ENCODE measurements at regions not wholly inside any gene's neighbourhood (a gene's known extent, or its start where the extent isn't known, plus 50 kb on each side); places are given as distances from the start of the nearest gene placed in this dataset.

DNA sequence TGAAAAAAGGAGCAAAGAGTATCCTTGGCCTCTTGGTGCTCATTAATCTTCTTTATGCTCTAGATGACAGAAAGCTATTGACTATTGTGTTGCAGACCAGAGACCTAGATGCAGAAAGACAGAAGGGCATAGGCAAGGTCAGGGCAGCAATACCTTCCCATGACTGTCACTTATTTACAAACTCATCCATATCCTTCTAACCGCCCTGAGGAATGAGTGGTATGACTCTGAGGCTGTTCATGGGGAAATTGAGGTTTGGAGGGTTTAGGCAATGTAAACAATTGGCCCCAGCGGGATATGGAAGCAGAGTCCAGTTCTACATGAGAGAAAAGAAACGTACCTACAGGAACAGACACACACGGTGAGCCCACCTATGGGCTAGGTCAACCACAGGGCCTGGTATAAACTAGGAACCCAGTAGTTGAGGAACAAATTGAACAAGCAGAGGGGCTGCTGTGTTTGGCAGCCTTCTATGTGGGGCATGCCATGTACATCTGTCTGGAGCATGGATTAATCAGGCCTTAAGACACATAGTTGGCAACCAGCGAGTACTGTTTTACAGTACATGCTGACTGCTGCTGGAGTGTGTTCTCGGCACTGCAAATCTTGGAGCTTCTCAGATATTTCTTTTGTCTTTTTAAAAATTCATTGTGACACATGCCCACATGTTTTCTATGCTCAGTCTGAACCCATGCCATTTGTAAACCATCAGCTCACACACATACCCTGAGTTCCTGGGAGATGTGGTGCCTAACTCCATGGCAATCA, 159.7 kb upstream of the NTF3 start:
- WGBS: 87% methylated on average over 6 of the region's 6 CpGs
- Histone ChIP-seq H3K9ac (ENCODE audit: low read depth in 1 of 2, low read length in 2 of 2) (no peak overlapping the region), H3K27ac (ENCODE audit: low read depth in 1 of 2, low read length in 2 of 2) (no peak overlapping the region), H3K36me3 (ENCODE audit: control insufficient read depth in 4 of 4, insufficient read depth in 3 of 4, low read depth in 1 of 4, low read length in 3 of 4) (no peaks in the 10 kb centered on the region), H3K27me3 (ENCODE audit: control insufficient read depth in 4 of 4, insufficient read depth in 4 of 4, low read length in 3 of 4) (peaks cover 0 to 5% (median 0%) of the 10 kb centered on the region in 4 donors), H3K9me3 (ENCODE audit: control insufficient read depth in 4 of 4, low read length in 3 of 4) (no peaks in the 10 kb centered on the region), H3K4me1 (ENCODE audit: control insufficient read depth in 4 of 4, insufficient read depth in 4 of 4, low read length in 3 of 4) (no peaks in the 10 kb centered on the region), H3K4me3 (ENCODE audit: low read depth in 1 of 3, low read length in 3 of 3) (no peak overlapping the region)
- TF ChIP-seq TAF1 (conservative IDR thresholded peaks at IDR 0.05): no peak
- TF ChIP-seq, protein P1, sequence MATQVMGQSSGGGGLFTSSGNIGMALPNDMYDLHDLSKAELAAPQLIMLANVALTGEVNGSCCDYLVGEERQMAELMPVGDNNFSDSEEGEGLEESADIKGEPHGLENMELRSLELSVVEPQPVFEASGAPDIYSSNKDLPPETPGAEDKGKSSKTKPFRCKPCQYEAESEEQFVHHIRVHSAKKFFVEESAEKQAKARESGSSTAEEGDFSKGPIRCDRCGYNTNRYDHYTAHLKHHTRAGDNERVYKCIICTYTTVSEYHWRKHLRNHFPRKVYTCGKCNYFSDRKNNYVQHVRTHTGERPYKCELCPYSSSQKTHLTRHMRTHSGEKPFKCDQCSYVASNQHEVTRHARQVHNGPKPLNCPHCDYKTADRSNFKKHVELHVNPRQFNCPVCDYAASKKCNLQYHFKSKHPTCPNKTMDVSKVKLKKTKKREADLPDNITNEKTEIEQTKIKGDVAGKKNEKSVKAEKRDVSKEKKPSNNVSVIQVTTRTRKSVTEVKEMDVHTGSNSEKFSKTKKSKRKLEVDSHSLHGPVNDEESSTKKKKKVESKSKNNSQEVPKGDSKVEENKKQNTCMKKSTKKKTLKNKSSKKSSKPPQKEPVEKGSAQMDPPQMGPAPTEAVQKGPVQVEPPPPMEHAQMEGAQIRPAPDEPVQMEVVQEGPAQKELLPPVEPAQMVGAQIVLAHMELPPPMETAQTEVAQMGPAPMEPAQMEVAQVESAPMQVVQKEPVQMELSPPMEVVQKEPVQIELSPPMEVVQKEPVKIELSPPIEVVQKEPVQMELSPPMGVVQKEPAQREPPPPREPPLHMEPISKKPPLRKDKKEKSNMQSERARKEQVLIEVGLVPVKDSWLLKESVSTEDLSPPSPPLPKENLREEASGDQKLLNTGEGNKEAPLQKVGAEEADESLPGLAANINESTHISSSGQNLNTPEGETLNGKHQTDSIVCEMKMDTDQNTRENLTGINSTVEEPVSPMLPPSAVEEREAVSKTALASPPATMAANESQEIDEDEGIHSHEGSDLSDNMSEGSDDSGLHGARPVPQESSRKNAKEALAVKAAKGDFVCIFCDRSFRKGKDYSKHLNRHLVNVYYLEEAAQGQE (IDR thresholded peaks at IDR 0.05): no peak
- no peak for TF ChIP-seq RAD21 (IDR thresholded peaks at IDR 0.05)
- TF ChIP-seq, protein P2, sequence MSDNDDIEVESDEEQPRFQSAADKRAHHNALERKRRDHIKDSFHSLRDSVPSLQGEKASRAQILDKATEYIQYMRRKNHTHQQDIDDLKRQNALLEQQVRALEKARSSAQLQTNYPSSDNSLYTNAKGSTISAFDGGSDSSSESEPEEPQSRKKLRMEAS (IDR thresholded peaks at IDR 0.05): no peak
- TF ChIP-seq, protein P3, sequence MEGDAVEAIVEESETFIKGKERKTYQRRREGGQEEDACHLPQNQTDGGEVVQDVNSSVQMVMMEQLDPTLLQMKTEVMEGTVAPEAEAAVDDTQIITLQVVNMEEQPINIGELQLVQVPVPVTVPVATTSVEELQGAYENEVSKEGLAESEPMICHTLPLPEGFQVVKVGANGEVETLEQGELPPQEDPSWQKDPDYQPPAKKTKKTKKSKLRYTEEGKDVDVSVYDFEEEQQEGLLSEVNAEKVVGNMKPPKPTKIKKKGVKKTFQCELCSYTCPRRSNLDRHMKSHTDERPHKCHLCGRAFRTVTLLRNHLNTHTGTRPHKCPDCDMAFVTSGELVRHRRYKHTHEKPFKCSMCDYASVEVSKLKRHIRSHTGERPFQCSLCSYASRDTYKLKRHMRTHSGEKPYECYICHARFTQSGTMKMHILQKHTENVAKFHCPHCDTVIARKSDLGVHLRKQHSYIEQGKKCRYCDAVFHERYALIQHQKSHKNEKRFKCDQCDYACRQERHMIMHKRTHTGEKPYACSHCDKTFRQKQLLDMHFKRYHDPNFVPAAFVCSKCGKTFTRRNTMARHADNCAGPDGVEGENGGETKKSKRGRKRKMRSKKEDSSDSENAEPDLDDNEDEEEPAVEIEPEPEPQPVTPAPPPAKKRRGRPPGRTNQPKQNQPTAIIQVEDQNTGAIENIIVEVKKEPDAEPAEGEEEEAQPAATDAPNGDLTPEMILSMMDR (IDR thresholded peaks at IDR 0.05; ENCODE audit: low read depth, low read length, missing input control): no peak
- TF ChIP-seq JUND (IDR thresholded peaks at IDR 0.05): no peak
- TF ChIP-seq FOXA2 (IDR thresholded peaks at IDR 0.05): no peak
- TF ChIP-seq GABPA (IDR thresholded peaks at IDR 0.05 in 1 of 2, conservative IDR thresholded peaks at IDR 0.05 in 1 of 2): no peak
- no peak for TF ChIP-seq HNF4G (IDR thresholded peaks at IDR 0.05)
- TF ChIP-seq, protein P4, sequence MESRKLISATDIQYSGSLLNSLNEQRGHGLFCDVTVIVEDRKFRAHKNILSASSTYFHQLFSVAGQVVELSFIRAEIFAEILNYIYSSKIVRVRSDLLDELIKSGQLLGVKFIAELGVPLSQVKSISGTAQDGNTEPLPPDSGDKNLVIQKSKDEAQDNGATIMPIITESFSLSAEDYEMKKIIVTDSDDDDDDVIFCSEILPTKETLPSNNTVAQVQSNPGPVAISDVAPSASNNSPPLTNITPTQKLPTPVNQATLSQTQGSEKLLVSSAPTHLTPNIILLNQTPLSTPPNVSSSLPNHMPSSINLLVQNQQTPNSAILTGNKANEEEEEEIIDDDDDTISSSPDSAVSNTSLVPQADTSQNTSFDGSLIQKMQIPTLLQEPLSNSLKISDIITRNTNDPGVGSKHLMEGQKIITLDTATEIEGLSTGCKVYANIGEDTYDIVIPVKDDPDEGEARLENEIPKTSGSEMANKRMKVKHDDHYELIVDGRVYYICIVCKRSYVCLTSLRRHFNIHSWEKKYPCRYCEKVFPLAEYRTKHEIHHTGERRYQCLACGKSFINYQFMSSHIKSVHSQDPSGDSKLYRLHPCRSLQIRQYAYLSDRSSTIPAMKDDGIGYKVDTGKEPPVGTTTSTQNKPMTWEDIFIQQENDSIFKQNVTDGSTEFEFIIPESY (IDR thresholded peaks at IDR 0.05): no peak
- TF ChIP-seq FOXA1 (IDR thresholded peaks at IDR 0.05): no peak
- no peak for TF ChIP-seq YY1 (IDR thresholded peaks at IDR 0.05)
- no peak for TF ChIP-seq NR2F2 (IDR thresholded peaks at IDR 0.05)
- TF ChIP-seq HNF4A (conservative IDR thresholded peaks at IDR 0.05): no peak
- no peak for TF ChIP-seq EGR1 (IDR thresholded peaks at IDR 0.05; ENCODE audit: low read depth in 2 of 2)
- TF ChIP-seq, protein P5, sequence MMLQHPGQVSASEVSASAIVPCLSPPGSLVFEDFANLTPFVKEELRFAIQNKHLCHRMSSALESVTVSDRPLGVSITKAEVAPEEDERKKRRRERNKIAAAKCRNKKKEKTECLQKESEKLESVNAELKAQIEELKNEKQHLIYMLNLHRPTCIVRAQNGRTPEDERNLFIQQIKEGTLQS (IDR thresholded peaks at IDR 0.05): no peak
- TF ChIP-seq RXRA (IDR thresholded peaks at IDR 0.05): no peak
- no peak for TF ChIP-seq SP1 (IDR thresholded peaks at IDR 0.05)
- no peak for DNase-seq (ENCODE audit: low spot score)
